Transverse colon (tissue), 3 donors: ENCODE measurements at regions not wholly inside any gene's neighbourhood (a gene's known extent, or its start where the extent isn't known, plus 50 kb on each side); places are given as distances from the start of the nearest gene placed in this dataset.

Experiments used
- EP300 ChIP-seq: sonication (generic); formaldehyde crosslinking; IDR thresholded peaks from one replicate; pipeline ENCODE4 v1.6.1; 2017; ENCODE audit warnings: antibody characterized with exemption, low read depth
- POLR2A ChIP-seq: fragments of 450-650 bp; IDR thresholded peaks from one replicate; pipeline ENCODE4 v1.6.1; 2016; ENCODE audit warnings: antibody characterized with exemption, mild to moderate bottlenecking, moderate library complexity
- TF ChIP-seq, protein P1 (sequence below), 5 experiments: fragments of 200-600 bp in 3 of 5; fragments of 450-650 bp in 2 of 5; sonication (generic) in 3 of 5; IDR thresholded peaks; 1 replicate in 2 of 5; 2 replicates in 3 of 5; pipeline ENCODE4 v1.5.1; 2016 to 2017; ENCODE audit warnings: antibody characterized with exemption in 5 of 5, inconsistent platforms in 3 of 5, mild to moderate bottlenecking in 2 of 5, moderate library complexity in 1 of 5

DNA sequence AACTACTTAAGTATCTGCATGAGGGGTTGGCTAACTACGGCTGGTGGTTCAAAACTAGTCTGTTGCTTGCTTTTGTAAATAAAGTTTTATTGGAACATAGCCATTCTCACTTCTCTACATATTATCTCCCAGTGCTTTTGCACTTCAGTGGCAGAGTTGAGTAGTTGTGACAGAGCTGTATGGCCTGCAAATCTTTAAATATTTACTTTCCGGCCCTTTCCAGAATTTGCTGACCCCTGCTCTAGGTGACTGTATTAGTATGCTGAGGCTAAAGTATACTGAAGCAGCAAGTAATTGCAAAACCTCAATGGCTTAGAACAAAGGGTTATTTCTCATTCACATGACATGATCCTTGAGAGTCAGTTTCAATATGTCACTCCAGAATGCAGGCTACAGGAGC is 78.3 kb downstream of the OTUD1 start:
- TF ChIP-seq, protein P1, sequence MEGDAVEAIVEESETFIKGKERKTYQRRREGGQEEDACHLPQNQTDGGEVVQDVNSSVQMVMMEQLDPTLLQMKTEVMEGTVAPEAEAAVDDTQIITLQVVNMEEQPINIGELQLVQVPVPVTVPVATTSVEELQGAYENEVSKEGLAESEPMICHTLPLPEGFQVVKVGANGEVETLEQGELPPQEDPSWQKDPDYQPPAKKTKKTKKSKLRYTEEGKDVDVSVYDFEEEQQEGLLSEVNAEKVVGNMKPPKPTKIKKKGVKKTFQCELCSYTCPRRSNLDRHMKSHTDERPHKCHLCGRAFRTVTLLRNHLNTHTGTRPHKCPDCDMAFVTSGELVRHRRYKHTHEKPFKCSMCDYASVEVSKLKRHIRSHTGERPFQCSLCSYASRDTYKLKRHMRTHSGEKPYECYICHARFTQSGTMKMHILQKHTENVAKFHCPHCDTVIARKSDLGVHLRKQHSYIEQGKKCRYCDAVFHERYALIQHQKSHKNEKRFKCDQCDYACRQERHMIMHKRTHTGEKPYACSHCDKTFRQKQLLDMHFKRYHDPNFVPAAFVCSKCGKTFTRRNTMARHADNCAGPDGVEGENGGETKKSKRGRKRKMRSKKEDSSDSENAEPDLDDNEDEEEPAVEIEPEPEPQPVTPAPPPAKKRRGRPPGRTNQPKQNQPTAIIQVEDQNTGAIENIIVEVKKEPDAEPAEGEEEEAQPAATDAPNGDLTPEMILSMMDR (IDR thresholded peaks at IDR 0.05), result no peak
- TF ChIP-seq EP300, result no peak
- no peak for TF ChIP-seq POLR2A
